HG03457 (cell line): ENCODE measurements at regions not wholly inside any gene's neighbourhood (a gene's known extent, or its start where the extent isn't known, plus 50 kb on each side); places are given as distances from the start of the nearest gene placed in this dataset.

Experiments used
- ATAC-seq: cut with Tn5 transposase; IDR thresholded peaks from one replicate; pipeline ENCODE4 v1.9.1; 2021; ENCODE audit warnings: moderate number of reproducible peaks; ENCODE audit not compliant: unreplicated experiment

DNA sequence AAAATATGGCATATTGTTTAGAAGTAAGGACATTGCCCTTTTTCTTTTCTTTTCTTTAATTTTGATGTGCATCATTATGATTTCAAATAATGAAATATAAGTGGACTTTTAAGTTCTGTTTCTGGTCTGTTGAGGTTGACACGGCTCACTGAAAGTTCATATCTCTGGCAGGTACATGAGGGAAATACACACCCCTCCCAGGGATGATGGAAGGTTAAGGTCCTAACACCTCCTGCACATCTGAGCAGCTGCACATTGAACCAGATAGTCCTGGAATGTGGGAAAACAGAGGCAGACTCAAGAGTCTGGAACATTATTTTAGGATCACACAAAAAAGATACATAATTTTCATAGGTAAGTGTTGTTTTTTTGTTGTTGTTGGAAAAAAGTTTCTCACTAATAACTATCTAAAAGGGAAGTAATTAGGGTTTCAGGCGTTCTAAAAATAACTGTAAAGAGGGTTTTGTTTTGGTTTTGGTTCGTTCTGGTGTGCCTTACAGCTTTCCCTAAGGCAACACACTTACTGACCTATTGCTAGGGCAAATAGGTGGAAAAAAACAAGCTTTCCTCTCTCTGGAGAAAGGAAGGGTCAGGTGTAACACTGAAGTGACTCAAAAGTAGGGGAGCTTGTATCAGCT is 201.2 kb upstream of the PRKCQ start:
- no peak for ATAC-seq

DNA sequence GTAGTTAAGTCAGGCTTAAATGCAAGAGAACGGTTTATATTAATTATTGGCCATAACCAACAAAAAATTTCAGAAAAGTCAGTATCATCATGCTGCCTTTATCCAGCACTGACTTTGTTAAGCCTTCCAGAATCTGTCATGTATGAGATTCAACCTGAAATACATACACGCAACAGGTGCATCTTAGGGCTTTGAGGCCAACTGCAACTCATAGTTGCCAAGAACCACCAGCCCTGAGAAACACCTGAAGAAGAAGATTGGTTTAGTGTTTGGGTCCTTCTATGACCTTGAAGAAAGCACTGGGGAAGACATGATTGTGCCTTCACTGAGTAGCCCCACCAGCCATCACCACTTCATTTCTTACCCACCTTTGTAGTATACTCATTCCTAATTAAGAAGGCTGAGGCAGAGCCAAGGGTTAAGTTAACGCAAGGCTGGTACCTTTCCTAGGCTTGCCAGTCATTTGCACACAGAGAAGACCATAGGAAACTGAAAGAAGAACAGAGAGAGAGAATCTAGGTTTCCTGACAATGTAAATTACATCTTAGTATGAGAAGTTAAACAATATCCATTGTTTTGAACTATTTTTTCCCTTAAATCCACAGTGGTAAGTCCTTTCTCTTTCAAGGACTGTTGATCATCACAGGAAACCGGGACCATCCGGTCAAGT is 200.1 kb upstream of the PRKCQ start:
- ATAC-seq: no peak

DNA sequence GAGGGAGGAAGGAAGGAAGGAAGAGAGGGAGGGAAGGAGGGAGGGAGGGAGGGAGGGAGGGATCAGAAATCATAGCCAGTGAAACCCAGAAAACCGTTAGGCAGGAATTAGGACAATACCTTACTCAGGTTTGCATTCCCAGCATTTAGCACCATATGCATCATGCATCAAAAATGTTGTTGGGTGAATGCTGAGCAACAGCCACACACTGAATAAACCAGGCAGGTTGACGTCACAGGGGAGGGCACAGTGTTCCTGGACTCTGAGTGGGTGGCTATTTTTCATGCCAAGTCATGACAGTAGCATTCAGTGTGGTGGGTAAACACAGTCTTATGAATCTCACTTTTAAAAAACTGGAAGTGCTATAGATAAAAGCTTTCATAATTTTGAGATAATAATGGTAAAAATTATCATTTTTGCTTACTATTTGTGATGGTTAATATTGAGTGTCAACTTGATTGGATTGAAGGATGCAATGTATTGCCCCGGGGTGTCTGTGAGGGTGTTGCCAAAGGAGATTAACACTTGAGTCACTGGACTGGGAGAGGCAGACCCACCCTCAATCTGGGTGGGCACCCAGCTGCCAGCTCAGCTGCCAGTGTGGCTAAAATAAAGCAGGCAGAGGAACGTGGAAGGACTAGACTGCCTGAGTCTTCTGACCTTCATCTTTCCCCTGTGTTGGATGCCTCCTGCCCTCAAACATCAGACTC is 199.1 kb upstream of the PRKCQ start:
- ATAC-seq: no peak

DNA sequence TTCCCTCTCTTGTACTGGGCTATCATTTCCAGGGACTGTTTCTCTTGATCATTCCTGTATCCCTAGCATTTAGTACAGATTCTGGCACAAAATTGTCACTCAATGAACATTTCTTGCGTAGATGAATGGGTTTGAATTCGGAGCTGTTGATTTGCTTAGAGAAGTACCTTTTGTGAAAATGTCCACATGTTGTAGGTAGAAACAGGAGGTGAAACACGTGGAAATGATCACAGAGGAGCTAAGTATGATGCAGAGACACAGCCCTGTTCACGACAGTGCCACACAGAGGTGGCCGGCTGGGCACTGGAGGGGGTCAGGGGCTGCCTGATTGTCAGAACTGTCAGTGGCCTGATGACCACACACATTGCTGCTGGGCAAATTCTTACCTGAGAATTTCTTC is 196.1 kb upstream of the PRKCQ start:
- no peak for ATAC-seq

DNA sequence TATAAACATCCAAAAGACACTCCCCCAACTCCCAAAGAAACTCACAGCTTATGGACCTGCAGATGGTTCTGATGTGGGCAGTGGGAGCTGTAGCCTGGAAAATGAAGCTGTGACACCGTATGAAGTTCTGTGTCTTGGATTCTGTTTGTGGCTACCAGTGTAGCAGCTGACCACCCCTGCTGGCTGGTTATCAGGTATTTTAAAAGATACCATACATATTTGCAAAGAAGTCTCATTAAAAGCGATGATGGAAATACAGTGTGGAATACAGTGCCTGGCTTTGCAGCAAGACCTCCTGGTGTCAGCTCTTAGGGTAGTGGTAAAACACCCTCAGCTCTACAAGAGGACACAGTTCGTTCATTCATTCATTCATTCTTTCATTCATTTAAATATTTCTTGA is 194.3 kb upstream of the PRKCQ start:
- no peak for ATAC-seq

DNA sequence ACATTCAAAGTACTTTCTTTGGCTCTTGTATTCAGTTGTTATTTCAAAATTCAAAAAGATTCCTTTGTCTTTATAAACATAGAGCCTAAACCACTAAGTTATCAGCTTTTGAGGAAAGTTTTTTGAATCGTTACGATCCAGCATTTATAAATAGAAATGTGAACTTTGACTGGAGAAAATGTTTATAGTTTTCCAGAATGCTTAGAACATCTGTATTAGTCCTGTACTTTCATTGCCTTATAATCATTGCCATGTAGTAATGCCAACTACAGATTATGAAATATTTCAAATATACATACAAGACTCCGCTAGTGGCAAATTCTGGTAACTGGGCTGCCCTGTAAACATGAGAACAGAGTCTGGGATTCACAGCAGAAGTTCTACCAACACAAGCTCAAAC is 191.3 kb upstream of the PRKCQ start:
- ATAC-seq: no peak

DNA sequence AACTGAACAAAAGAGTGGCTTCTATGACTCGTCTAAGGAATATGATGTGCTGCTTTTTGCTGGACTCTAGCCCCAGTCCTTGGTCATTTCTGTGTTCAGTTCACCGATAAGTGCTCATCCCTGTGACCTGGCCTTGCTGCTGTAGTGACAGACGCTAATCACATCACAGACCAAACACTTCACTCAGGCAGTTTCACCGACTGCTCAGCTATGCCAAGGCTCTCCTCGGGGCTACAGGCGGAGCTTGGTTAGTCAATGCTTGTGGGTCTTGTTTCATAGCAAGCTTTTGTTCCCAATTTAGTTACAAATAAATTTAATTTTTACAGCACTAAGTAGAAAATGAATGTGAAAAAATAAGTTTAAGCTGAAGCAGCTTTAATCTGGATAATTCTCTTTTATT is 190.8 kb upstream of the PRKCQ start:
- ATAC-seq: no peak

DNA sequence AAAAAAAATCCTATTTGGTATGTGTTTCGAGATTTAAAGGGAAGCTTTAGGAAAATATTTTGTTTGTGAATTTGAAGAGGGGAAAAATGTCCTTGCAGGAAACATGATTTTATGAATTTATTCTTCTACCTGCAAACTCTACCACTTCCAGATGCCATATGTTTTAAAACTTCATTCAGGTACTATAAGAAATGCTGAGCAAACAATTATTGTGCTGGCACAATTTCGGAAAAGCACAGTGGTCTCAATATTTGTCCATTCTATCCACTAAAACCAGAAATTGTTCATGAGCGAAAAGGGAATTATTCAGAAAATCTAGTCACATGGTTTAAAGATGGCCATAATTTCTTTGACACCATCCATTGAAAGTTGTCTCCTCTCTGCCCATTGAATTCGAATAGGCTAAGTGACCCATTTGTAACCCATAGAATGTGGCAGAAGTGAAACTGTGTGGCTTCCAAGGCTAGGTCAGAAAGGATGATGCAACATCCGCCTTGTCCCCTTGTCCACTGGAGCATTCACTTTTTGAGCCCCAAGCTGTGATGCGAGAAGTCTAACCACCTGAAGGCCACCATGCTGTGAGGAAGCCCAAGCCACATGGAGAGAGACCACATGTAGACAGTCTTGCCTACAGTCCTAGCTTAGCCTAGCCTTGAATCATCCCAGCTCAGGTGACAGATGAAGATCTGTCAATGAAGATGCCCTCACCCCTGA is 189.8 kb upstream of the PRKCQ start:
- ATAC-seq: no peak

DNA sequence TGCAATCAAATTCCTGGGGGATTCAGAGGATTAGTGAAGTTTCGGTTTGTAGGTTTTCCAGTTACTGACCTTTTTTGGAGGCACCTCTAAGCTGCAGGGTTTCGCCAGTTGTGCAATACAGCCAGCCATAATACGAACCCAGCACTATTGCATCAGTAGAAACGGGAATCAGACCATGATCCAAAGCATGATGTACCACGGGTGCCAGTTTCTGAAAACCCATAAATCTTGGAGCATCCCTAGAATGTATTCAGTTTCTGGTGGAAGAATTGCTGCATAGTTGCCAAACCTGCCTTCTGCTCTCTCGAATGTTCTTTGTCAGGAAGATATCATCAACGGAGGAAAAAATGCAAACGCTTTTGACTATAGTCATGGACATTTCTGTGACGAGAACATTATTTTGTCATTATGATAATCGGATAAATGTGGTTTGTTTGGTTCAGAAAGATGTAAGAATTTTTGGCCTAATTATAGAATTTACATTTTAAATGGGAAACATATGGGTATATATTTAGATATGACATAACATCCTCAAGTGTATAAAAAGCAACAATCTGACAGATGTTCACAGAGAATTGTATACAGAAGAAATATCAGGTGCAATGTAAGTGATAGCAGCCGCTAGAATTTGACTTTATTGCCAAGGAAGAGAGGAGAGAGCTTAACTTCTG is 186.2 kb upstream of the PRKCQ start:
- ATAC-seq: no peak

DNA sequence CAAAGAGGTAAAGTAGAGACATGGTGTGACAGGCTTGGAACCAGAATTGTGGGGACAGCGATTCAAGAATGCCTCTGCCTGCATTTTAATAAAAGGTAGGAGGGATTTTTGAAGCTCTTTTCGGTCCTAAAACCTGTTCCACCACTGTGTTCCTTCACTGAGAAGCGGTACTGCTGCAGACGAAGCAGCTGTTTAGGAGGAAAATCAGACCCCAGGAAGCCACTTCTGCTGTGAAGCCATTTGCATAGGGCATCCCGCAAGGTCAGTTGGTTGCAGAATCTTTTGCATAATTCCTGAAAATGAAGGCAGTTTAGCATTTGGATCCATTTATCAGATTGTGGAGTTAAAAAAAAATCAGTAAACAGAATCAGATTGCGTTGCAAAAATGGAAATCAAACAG is 183.3 kb upstream of the PRKCQ start:
- ATAC-seq: no peak

DNA sequence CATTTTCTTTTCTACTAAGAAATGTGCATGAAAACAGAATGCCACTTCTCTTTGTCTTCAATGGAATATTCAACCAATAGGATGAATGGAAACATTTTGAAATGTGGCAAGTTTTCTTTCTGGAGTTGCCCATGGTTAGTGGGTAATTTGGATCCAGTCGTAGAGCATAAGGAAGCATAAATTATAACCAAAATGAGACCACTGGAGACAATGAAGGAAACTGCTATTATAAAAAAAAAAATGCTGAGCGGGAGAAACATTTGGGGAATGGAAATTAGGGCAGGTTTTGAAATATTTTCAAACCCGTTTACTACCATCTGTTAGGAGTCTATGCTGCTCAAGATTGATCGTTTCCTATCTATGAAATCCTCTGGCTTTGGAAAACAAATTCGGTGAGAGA is 182.9 kb upstream of the PRKCQ start:
- no peak for ATAC-seq

DNA sequence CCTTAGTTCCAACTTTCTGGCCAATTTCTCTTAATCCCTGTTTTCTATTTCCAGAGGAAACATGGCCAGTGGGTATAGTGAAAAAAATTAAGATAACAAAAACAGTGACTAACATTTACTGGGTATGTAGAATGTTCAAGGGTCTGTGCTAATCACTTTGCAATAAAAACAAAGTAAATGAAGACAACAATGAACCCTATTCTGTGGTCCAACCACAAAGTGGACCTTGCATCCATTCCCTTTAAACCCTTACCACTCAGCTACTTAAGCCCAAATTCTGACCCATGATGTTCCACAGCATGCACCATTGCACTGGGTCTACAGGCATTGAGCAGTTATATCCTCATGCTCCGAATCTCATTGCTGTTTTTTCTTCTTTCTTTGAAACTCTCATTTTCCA is 179.9 kb upstream of the PRKCQ start:
- no peak for ATAC-seq

DNA sequence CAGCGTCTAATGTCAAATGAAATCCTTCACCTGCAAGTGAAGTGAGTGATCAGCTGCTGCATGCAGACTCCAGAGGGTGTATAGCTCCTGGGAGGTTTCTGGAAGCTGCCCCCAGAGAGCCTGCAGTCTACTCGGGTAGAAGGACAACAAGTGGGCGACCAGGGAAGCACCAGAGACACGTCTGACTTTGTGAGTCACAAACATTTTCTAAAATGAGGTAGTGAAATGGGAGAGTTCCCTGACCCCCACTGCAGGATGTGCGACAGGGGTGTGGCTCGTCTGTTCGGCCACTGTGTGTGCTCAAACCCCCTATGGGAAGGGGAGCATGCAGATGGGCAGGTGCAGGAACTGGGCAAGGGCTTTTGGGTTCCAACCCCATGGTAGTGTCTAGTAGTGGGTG is 177.1 kb upstream of the PRKCQ start:
- ATAC-seq: no peak

DNA sequence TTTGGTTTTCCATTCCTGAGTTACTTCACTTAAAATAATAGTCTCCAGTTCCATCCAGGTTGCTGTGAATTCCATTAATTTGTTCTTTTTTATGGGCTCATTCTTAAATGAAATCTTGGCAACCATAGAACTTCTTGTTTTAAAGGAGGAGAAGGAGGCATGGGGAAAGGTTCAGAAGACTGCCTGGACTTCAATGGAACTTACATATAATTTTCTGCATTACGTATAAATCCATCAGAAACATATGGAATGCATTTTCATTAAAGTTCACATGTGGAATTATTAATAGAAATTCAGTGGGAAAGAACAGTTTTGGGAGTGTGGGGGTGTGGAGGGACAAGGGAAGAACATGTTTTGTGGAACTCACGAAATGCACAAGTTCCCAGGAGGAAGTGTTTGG is 176.6 kb upstream of the PRKCQ start:
- ATAC-seq: no peak

DNA sequence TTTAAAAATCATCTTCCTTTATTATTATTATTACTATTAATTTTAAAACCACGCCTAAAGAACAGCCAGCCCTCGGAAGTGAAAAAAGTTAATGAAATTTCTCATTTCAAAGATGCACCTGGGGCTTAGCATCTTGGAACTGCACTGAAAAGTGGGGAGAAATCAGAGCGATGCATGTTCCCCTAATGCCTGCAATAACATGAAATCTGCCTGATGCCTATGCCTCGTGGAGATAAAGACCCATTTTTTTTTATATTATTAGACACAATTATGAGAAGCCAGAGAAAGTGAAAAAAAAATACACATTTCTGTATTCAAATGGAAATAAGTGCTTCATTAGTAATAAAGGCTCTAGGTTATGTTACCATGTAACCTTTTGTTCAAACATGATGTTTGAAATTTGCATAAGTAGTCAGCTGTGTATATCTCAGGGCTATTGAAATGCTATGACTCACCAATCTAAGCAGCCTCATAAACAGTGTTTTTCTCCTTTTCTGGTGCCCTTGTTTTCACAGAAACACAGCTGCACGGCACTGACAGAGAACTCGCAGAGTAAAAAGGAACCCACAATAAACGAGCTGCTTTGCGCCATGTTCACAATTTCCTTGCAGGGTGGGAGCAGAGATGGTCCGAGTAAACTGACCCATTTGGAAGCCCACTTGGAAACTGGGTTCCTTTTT is 175.8 kb upstream of the PRKCQ start:
- ATAC-seq: no peak

DNA sequence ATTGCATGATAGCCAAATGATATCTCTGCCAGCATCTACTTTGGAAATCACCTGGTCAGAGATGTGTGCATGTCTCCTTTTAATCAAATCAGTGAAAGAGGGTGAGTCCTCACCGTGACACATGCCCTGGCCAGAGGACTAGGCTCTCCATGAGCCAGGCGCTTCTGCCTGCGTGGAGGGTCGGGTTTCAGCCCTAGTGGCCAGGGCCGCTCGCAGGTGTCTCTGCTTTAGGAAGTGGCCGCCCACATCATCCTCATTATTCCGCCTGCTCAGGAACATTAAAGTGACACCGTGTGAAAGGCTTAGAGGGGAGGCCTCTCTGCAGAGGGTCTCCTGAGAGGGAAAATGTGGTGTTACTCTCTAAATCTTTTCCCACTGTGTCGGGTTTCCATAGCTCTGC is 173.6 kb upstream of the PRKCQ start:
- ATAC-seq: no peak

DNA sequence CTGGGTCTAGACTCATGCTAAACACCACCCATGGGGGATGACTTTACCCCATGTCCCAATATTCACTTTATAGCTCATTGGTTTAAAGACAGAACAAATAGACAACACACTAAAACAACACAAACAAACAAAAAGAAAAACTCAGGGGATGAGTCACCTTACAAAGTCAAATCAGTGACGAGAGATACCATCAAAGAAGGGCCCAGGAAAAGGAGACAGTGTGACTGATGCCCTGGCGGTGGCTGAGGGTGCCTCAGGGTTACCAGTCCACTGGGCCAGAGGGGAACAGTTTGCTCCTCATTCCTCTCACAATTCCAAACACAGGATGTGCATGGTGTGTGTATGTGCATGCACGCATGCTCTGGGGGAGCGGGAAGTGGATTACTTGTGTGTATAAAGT is 171.3 kb upstream of the PRKCQ start:
- ATAC-seq: no peak

DNA sequence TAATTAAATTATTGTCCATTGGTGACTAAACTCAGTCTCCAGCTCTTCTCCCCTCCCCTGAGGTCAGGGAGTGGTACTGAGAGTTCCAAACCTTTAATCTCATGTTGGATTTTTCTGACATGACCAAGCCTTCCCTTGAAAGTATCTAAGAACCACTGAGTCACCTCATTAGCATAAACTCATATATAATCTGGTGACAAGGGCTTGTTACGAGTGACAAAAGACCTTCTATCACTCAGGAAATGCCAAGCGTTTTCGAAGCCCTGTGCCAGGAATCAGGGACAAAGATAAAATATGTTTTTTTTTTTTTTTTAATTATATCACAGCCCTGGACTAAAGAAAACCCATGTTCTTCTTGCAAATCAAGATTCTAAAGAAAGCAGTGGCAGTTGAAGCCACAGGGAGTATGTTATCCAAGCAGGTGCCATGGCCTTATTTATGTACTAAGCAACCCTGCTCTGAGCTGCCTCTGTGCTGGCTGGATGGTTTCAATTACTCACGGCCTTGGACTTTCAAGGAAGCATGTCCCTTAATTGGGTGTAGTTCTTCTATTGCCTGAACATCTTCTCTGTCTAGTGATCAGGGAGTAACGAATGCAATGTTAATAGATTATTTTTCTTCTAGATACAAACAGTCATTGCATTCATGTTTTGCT is 169.0 kb upstream of the PRKCQ start:
- no peak for ATAC-seq

DNA sequence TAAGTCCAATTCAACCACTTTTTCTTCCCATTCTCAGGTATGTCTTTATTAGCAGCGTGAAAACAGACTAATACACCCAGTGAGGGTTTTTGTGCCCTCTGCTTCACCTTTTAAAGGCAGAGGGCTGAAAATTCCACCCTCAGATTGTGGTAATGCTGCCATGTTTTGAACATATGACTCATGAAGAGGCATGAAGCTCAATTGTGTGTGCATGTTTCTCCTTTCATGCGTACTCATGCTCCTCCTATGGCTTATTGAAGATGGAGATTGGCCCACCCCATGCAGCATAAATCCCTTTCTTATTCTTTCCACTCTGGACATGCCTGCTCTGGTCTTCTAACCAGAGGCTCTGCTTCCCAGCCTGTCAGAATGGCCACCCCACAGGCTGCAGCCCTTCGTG is 168.0 kb upstream of the PRKCQ start:
- ATAC-seq: no peak

DNA sequence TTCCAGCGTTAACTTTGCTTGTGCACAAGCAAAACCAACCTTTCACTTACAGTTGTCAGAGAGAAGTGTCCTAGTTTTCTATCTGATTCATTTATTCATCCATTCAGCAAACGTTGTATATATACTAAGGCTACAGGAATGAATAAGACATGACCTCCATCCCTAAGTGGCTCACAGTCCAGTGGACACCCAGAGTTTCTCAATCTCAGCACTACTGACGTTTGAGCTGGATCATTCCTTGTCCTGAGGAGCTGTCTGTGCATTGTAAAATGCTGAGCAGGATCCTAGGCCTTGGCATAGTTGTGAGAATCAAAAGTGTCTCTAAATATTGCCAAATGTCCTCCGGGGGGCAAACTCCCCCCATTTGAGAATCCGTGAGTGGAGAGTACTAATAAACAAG is 166.7 kb upstream of the PRKCQ start:
- ATAC-seq: no peak
